ENCODE measurements at regions not wholly inside any gene's neighbourhood (a gene's known extent, or its start where the extent isn't known, plus 50 kb on each side); places are given as distances from the start of the nearest gene placed in this dataset.

- TF ChIP-seq CTCF (conservative IDR thresholded peaks at IDR 0.05; ENCODE audit: low read depth, low read length): no peak
- no peak for TF ChIP-seq EZH2 (IDR thresholded peaks at IDR 0.05; ENCODE audit: low read length, unreplicated experiment)
Observed at GRCh38 chr3:28971156-28971555, 309.7 kb upstream of the RBMS3 start.
